T-helper 17 cell (primary cell): ENCODE measurements at regions not wholly inside any gene's neighbourhood (a gene's known extent, or its start where the extent isn't known, plus 50 kb on each side); places are given as distances from the start of the nearest gene placed in this dataset.

Source experiments
- ATAC-seq: fragments of 150-1000 bp; cut with Tn5 transposase; 2 replicates; pipeline ENCODE4 v1.10.0; 2021; ENCODE audit warnings: mild to moderate bottlenecking, moderate library complexity
- DNase-seq, 3 donors: peaks; one replicate each; pipeline versions ENCODE4 v3.0.0 to v3.0.0-alpha.2; 2020 to 2021
- H3K9me3 ChIP-seq: one replicate; pipeline ENCODE4 v1.7.0; 2013; ENCODE audit warnings: low read length, mild to moderate bottlenecking; ENCODE audit not compliant: control insufficient read depth, poor library complexity, severe bottlenecking
- H3K27ac Mint-ChIP-seq: one replicate; pipeline ENCODE4 v1.8.0; 2022; ENCODE audit warnings: mild to moderate bottlenecking, moderate library complexity, mixed read lengths
- H3K27me3 Mint-ChIP-seq: one replicate; pipeline ENCODE4 v1.8.0; 2022; ENCODE audit warnings: mixed read lengths
- H3K36me3 Mint-ChIP-seq: one replicate; pipeline ENCODE4 v1.8.0; 2022; ENCODE audit warnings: low read depth, mixed read lengths
- H3K4me1 Mint-ChIP-seq: one replicate; pipeline ENCODE4 v1.8.0; 2022; ENCODE audit warnings: mild to moderate bottlenecking, mixed read lengths
- H3K4me3 Mint-ChIP-seq: one replicate; pipeline ENCODE4 v1.8.0; 2022; ENCODE audit warnings: mild to moderate bottlenecking, moderate library complexity, mixed read lengths

DNA sequence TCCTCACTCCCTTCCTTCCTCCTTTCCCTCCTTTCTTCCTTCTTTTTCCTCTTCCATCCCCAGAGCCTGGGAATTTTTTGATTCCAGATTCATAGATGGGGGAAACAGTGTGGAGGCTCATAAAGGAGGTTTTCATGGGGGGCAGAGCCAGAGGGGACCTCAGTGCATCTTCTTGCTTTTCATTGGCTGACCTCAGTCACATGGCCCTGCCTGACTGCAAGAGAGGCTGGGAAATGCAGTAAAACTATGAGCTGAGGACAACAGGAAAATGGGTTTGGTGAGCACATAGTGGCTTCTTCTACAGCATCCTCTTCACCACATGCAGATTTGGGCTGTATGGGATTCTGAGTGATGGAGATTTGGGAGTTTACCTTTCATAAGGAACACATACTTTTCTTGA, 437.1 kb upstream of the TBX3 start:
- Mint-ChIP-seq H3K4me3 (no peak overlapping the region), H3K27me3 (no peaks in the 10 kb centered on the region), H3K4me1 (no peaks in the 10 kb centered on the region), H3K27ac (no peak overlapping the region), H3K36me3 (no peaks in the 10 kb centered on the region)
- DNase-seq (no peak), ATAC-seq (no peak)
- no peaks in the 10 kb centered on the region for H3K9me3 ChIP-seq

DNA sequence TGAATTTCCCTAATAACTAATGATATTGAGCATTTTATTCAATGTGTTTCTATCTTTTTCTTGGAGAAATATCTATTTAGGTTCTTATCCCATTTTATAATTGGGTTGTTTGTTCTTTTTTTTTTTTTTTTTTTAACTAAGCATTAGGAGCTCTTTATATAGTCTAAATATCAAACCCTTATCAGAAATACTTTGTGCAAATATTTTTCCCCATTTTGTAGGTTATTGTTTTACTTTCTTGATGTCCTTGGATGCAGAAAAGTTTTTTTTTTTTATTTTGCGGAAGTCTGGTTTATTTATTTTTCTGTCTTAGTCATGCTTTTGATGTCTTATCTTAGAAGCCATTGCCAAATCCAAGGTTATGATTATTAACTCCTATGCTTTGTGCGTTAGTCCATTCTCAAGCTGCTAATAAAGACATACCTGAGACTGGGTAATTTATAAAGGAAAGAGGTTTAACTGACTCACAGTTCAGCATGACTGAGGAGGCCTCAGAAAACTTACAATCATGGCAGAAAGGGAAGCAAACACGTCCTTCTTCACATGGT, 434.3 kb upstream of the TBX3 start:
- H3K27me3 Mint-ChIP-seq = no peaks in the 10 kb centered on the region
- H3K9me3 ChIP-seq = no peaks in the 10 kb centered on the region
- no peaks in the 10 kb centered on the region for H3K36me3 Mint-ChIP-seq
- no peak for DNase-seq
- H3K4me1 Mint-ChIP-seq = no peaks in the 10 kb centered on the region
- no peak overlapping the region for H3K27ac Mint-ChIP-seq
- H3K4me3 Mint-ChIP-seq = no peak overlapping the region
- ATAC-seq = no peak

DNA sequence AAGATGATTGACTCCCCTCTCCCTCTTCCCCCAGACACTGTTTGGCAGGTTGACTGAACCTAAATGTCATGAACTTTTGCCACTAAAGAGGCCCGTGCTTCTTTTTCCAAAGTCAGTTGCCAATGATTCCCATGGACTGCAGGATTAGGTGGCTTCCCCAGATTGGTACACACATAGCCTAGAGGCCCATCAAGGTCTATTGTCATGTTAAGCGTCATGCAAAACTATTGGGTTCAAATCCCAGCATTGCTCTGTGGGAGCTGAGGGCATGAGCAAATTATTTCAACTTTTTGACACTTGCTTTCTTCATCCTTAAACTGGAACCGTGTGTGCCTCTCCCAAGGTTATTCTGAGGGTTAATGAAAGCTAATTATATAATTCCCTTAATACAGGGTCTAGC, 430.2 kb upstream of the TBX3 start:
- DNase-seq (no peak), ATAC-seq (no peak)
- Mint-ChIP-seq H3K4me3 (no peak overlapping the region), H3K36me3 (no peaks in the 10 kb centered on the region), H3K27ac (no peak overlapping the region), H3K27me3 (no peaks in the 10 kb centered on the region), H3K4me1 (no peaks in the 10 kb centered on the region)
- no peaks in the 10 kb centered on the region for H3K9me3 ChIP-seq

DNA sequence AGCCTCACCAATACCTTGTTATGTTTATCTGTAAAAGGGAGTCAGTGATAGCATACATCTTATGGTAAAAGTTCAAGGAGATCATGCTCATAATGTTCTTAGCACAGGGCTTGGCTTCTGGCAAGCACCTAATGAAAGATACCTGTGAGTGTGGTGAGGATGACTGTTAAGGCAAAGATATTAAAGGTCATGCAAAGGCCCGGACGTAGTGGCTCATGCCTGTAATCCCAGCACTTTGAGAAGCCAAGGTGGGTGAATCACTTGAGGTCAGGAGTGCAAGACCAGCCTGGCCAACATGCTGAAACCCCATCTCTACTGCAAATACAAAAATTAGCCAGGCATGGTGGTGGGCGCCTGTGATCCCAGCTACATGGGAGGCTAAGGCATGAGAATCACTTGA, 425.9 kb upstream of the TBX3 start:
- Mint-ChIP-seq H3K36me3 (no peaks in the 10 kb centered on the region), H3K27me3 (no peaks in the 10 kb centered on the region), H3K4me3 (no peak overlapping the region), H3K4me1 (no peaks in the 10 kb centered on the region), H3K27ac (no peak overlapping the region)
- ATAC-seq (no peak), DNase-seq (no peak)
- H3K9me3 ChIP-seq = no peaks in the 10 kb centered on the region

DNA sequence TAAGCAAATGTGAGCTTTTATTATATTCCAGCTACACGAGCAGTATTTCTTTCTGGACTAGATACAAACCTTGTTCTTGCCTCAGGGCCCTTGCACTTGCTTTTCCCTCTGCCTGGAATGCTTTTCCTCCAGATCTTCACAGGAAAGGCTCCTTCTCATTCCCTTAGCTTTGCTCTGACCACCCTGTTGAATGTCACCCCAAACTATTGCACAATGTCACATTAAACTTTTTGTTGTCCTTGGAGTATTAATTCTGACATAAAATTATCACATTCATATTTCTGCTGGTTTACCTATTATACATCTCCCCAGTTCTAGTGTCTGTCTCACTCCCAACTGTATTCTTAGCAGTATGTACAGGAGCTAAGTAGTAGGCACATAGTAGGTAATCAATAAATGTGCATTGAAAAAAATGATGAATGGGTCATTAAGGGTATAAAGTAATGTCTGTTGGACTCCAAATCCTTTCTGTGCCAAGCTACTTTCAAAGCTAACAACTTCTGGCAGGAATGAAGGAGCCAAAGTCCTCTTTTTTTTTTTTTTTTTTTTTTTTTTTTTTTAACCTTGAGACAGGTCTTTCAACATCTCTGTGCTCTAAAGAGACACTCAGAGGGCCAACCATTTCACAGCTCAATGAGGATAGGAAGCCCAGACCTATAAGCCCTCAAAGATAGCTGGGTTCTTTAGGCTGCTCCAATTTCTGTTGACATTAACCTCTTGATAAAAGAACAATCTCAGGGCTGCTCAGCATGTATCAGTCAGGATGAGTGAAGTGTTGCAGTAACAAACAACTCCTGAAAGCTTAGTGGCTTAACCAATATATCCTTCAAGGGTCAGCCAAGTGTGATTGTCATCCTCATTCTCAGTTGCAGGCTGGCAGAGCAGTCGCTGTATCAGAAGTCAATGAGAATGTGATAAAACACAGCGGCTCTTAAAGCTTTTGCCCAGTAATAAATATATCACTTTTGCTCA, 424.4 kb upstream of the TBX3 start:
- Mint-ChIP-seq H3K4me1 (no peaks in the 10 kb centered on the region), H3K27ac (no peak overlapping the region), H3K36me3 (no peaks in the 10 kb centered on the region), H3K4me3 (no peak overlapping the region), H3K27me3 (no peaks in the 10 kb centered on the region)
- ATAC-seq (no peak), DNase-seq (no peak)
- H3K9me3 ChIP-seq = no peaks in the 10 kb centered on the region

DNA sequence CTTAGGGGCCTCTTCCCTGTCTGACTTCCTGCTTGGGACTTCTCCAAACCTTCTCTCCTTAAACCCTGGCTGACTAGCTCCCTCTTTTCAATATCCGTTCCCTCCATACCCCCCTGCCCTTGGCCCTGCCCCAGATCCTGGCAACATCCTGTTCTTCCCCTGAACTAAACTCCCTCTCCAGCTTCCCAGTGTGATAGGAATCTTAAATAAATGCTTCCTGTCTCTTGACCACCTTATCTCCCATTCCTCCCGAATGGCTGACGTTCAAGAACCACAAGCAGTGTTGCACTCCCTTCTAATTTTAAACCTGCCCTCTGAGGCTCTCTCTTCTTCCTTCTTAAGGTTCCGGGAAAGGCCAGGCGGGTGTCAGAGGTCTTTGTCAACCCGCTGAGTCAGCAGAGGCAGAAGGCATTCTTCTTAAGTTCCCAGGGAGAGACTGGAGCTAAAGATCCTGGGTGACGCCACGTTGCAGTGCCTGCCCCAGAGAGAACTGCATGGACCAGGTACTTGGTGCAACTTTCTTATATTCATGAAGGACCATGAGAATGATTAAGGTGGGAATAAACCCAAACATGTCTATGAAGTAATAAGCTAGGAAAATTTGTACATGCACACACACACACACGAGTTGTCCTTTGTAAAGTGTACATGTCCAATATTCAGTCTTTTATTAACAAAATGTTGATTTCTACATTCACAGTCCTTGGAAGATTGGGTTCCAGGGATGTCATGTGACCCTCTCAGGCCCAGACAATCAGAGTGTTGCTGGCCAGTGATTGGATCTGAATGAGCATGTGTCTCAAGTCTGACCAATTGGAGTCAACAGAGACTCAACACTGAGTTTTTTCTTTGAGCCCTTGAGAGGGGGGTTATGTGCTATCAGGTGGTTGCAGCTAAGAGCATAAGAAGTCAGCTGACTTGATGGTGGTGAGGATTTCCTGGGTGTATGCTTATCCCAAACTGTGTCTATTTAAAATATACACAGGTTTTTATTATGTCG, 420.2 kb upstream of the TBX3 start:
- ATAC-seq = no peak
- Mint-ChIP-seq H3K4me1 (no peaks in the 10 kb centered on the region), H3K4me3 (no peak overlapping the region), H3K36me3 (no peaks in the 10 kb centered on the region), H3K27ac (no peak overlapping the region), H3K27me3 (no peaks in the 10 kb centered on the region)
- no peak for DNase-seq
- H3K9me3 ChIP-seq = no peaks in the 10 kb centered on the region

GRCh38 chr12:115102450-115102849, 418.5 kb upstream of the TBX3 start:
- no peak for ATAC-seq
- H3K4me3 Mint-ChIP-seq = no peak overlapping the region
- no peak for DNase-seq
- no peaks in the 10 kb centered on the region for H3K36me3 Mint-ChIP-seq
- H3K4me1 Mint-ChIP-seq = no peaks in the 10 kb centered on the region
- H3K27ac Mint-ChIP-seq = no peak overlapping the region
- no peaks in the 10 kb centered on the region for H3K9me3 ChIP-seq
- no peaks in the 10 kb centered on the region for H3K27me3 Mint-ChIP-seq

DNA sequence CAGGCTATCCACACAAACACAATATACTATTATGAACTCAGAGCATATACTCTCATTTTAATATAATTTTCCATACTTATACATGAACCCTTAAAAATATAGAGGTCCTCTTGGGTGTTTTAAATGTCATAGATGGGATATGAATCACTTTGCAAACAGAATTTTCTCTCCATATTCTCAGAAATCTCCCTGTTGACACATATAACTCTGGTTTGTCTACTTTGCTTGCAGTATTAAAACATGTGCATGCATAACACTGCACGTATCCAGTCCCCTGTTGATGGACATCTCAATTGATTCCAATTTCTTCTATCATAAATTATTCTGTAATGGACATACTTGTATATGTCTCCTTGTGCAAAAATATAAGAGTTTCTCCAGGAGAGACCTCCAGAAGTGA, 417.5 kb upstream of the TBX3 start:
- H3K4me1 Mint-ChIP-seq = no peaks in the 10 kb centered on the region
- ATAC-seq (no peak), DNase-seq (no peak)
- no peaks in the 10 kb centered on the region for H3K9me3 ChIP-seq
- no peak overlapping the region for H3K4me3 Mint-ChIP-seq
- H3K36me3 Mint-ChIP-seq = no peaks in the 10 kb centered on the region
- H3K27ac Mint-ChIP-seq = no peak overlapping the region
- H3K27me3 Mint-ChIP-seq = no peaks in the 10 kb centered on the region

DNA sequence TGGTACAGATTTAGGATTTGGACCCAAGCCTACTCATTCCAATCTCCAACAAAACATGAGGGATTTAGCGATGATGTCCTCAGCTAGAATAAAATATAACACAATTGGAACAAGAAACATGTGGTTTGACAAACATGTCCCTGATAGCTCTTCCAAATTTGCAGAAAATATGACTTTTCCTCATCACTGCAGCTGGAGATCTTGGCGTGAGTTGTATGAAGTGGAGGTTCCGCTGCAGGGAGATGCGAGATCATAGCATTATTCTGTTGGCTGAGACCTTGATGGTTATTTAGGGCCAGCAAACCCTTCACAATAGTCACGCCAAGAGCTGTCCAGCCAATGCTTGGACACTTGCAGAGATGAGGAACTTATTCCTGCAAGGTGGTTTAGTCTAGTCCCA, 413.4 kb upstream of the TBX3 start:
- Mint-ChIP-seq H3K4me1 (no peaks in the 10 kb centered on the region), H3K27ac (no peak overlapping the region), H3K36me3 (no peaks in the 10 kb centered on the region), H3K27me3 (no peaks in the 10 kb centered on the region), H3K4me3 (no peak overlapping the region)
- DNase-seq (no peak), ATAC-seq (no peak)
- no peaks in the 10 kb centered on the region for H3K9me3 ChIP-seq

- no peaks in the 10 kb centered on the region for H3K4me1 Mint-ChIP-seq
- no peak overlapping the region for H3K4me3 Mint-ChIP-seq
- no peak for ATAC-seq
- no peak overlapping the region for H3K27ac Mint-ChIP-seq
- no peaks in the 10 kb centered on the region for H3K9me3 ChIP-seq
- no peaks in the 10 kb centered on the region for H3K27me3 Mint-ChIP-seq
- H3K36me3 Mint-ChIP-seq = no peaks in the 10 kb centered on the region
- DNase-seq = no peak
These were observed 412.8 kb upstream of the TBX3 start for GRCh38 chr12:115096588-115097397.

DNA sequence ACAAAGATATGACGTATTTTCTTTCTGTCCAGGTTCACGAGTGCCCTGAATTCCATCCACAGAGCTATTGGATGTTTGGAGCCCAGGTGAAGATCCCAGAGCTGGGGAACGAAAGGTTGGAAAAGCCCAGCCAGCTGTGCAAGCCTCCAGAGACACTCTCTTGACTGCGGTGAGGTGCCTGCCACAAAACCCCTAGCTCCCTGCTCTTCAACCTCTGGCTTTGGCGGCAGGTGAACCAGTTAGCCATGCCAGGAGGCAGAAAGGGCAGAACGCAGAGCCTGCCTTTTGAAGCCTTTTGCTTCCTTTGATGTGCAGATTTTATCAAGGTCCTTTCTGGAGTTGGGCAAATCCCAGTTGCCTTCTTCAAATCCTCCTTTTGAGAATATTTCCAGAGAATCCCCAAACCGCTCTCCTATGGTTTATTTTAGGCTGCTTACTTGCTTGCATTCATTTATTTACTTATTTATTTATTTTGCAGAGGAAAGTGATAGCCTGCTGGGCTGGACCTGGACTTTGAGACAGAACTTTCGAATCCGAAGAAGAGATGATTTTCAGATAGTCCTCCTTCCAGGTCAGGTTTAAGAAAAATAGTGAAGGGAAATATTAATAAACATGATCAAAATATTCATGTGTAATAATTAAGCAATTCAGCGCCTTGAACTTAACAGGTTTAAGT, 411.2 kb upstream of the TBX3 start:
- no peaks in the 10 kb centered on the region for H3K9me3 ChIP-seq
- H3K4me3 Mint-ChIP-seq = no peak overlapping the region
- H3K27me3 Mint-ChIP-seq = no peaks in the 10 kb centered on the region
- no peak for ATAC-seq
- H3K27ac Mint-ChIP-seq = no peak overlapping the region
- DNase-seq = no peak
- no peaks in the 10 kb centered on the region for H3K4me1 Mint-ChIP-seq
- no peaks in the 10 kb centered on the region for H3K36me3 Mint-ChIP-seq

DNA sequence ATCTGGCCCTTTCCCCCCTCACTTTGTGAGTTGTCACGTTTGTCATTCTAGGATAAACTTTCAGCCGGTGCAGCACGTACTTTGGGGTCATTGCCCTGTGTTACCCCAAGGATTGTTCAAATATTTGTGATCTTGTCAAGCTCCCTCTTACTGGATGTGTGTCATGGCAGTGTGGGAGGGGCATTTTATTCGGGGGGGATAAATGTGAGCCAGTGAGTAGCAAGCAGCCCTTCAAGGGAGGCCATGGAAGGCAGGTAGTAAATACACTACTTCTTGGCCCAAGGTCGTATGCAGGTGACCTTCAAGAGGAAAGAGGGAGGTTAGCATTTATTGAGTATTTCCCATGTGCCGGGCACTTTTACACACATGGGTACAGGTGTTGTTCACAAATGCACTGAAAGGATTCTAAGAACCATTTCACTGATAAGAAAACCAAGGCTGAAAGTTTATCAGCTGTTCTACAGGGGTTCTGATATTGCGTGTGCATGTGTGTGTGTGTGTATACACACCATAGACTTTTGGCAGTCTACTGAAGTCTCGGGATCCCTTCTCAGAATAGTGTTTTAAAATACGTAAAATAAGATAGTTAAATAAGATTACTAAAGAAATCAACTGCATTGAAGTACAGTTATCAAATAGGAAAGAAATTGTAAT, 410.3 kb upstream of the TBX3 start:
- H3K27me3 Mint-ChIP-seq = no peaks in the 10 kb centered on the region
- H3K9me3 ChIP-seq = no peaks in the 10 kb centered on the region
- H3K27ac Mint-ChIP-seq = no peak overlapping the region
- DNase-seq = no peak
- H3K4me1 Mint-ChIP-seq = no peaks in the 10 kb centered on the region
- H3K4me3 Mint-ChIP-seq = no peak overlapping the region
- no peaks in the 10 kb centered on the region for H3K36me3 Mint-ChIP-seq
- ATAC-seq = no peak
